ENCODE measurements at regions not wholly inside any gene's neighbourhood (a gene's known extent, or its start where the extent isn't known, plus 50 kb on each side); places are given as distances from the start of the nearest gene placed in this dataset.

DNA sequence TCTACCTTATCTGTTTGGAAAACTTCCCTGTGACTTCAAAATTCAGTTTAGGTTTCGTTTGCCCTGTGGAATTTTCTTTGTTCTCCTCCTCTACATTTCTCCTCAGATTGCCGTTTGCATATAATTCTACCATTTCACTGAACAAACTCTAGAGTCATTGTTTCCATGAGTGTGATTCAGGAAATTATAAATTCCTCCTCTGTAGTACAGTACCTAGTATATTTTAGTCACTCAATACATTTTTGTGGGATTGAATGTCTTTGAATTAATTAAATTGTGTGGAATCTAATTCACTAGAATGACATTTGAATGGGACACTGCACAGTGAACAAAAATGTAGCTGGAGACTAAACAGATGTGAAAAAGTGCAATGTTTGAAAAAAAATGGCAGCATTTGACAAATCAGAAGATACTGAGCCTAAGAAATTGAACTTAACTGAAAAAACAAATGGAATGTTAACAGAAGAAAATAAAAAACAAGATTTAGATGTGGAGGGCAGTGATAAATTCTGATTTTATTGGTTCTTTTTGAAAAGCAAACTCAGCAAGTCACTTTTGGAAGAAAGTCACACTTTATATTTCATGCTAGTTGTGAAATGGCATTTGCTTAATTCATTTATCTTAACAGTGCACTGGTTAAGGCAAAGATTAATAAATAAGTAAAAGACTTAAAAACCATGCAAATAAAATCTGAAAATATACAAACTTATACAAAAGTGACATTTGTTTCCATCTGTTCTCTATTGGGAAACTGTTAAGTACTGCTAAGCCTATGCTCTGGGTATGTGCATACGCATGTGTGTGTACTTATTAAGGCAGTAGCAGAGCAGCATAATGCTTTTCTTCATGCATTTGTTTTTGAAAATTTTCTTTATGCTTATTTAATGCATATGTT is 512.3 kb downstream of the FAT4 start (continued):
- no peak for TF ChIP-seq ZNF592 (IDR thresholded peaks at IDR 0.05)
- TF ChIP-seq RFX5 (IDR thresholded peaks at IDR 0.05; ENCODE audit: low read depth, low read length), result no peak
- no peak for TF ChIP-seq CREM (IDR thresholded peaks at IDR 0.05; ENCODE audit: low read depth)
- TF ChIP-seq CHD2 (IDR thresholded peaks at IDR 0.05; ENCODE audit: borderline replicate concordance, low read depth, low read length), result no peak
- TF ChIP-seq SRF (IDR thresholded peaks at IDR 0.05; ENCODE audit: low read depth in 2 of 2, low read length in 2 of 2), result no peak
- TF ChIP-seq STAT1 (conservative IDR thresholded peaks at IDR 0.05), result no peak

- H3K36me3 ChIP-seq (ENCODE audit: control insufficient read depth in 2 of 2, insufficient read depth in 2 of 2, low read length in 1 of 2), result no peaks in the 10 kb centered on the region
- intact Hi-C loops (cut with micrococcal nuclease; ENCODE audit: unreplicated experiment), result no loop called here
- no peaks in the 10 kb centered on the region for H4K20me1 ChIP-seq (ENCODE audit: control insufficient read depth, insufficient read depth)
- no peaks in the 10 kb centered on the region for H3K4me1 ChIP-seq (ENCODE audit: control insufficient read depth, insufficient read depth, low read length)
- CTCF ChIA-PET, result no interaction called here
- no peak for DNase-seq (ENCODE audit: low read depth, low spot score)
- POLR2A ChIA-PET, result no interaction called here
- FAIRE-seq, result no peak
- H3K9ac ChIP-seq (ENCODE audit: control insufficient read depth, insufficient read depth, low read length), result no peak overlapping the region
- RAD21 ChIA-PET (ENCODE audit: unreplicated experiment), result no interaction called here
- H3K27me3 ChIP-seq (replicated peaks in 1 of 2; ENCODE audit: control insufficient read depth in 2 of 2, insufficient read depth in 2 of 2, low read length in 1 of 2), result no peaks in the 10 kb centered on the region
- SMC1A ChIA-PET (ENCODE audit: uncharacterized antibody, unreplicated experiment), result no interaction called here
- no peak for ATAC-seq
- no TSS peak for BruUV-seq (replicated peaks)
- no peak overlapping the region for H3K27ac ChIP-seq (ENCODE audit: control insufficient read depth, insufficient read depth)
- no peak for TF ChIP-seq SRF (IDR thresholded peaks at IDR 0.05; ENCODE audit: low read depth in 2 of 2, low read length in 2 of 2)
- TF ChIP-seq RAD21 (IDR thresholded peaks at IDR 0.05; ENCODE audit: insufficient read depth, low read depth, low read length), result no peak
- no peak overlapping the region for H2AFZ ChIP-seq (ENCODE audit: control insufficient read depth, low read depth, low read length)
- in situ Hi-C loops (cut with MboI), result no loop called here
- H3K79me2 ChIP-seq (ENCODE audit: control insufficient read depth, insufficient read depth, low read length), result no peaks in the 10 kb centered on the region
- H3K9me3 ChIP-seq (replicated peaks; ENCODE audit: control insufficient read depth, insufficient read depth, low read length), result no peaks in the 10 kb centered on the region
- H3K4me3 ChIP-seq, result no peak overlapping the region
- no peak overlapping the region for H3K4me2 ChIP-seq (ENCODE audit: control insufficient read depth, insufficient read depth)
Observed at GRCh38 chr4:125827696-125828052, 512.9 kb downstream of the FAT4 start.
